ENCODE measurements at regions not wholly inside any gene's neighbourhood (a gene's known extent, or its start where the extent isn't known, plus 50 kb on each side); places are given as distances from the start of the nearest gene placed in this dataset.

- DNase-seq (ENCODE audit: low read depth in 2 of 2), result no peak
- TF ChIP-seq, protein P1, sequence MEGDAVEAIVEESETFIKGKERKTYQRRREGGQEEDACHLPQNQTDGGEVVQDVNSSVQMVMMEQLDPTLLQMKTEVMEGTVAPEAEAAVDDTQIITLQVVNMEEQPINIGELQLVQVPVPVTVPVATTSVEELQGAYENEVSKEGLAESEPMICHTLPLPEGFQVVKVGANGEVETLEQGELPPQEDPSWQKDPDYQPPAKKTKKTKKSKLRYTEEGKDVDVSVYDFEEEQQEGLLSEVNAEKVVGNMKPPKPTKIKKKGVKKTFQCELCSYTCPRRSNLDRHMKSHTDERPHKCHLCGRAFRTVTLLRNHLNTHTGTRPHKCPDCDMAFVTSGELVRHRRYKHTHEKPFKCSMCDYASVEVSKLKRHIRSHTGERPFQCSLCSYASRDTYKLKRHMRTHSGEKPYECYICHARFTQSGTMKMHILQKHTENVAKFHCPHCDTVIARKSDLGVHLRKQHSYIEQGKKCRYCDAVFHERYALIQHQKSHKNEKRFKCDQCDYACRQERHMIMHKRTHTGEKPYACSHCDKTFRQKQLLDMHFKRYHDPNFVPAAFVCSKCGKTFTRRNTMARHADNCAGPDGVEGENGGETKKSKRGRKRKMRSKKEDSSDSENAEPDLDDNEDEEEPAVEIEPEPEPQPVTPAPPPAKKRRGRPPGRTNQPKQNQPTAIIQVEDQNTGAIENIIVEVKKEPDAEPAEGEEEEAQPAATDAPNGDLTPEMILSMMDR (IDR thresholded peaks at IDR 0.05; ENCODE audit: low read depth, low read length), result no peak
- H3K4me3 ChIP-seq (replicated peaks in 1 of 2; ENCODE audit: low read depth in 2 of 2, low read length in 2 of 2), result no peak overlapping the region
These were observed 391.4 kb downstream of the COL12A1 start for GRCh38 chr6:74814440-74814839.

- no peak for DNase-seq (ENCODE audit: low read depth in 2 of 2)
- no peak overlapping the region for H3K4me3 ChIP-seq (replicated peaks in 1 of 2; ENCODE audit: low read depth in 2 of 2, low read length in 2 of 2)
- TF ChIP-seq, protein P1 (IDR thresholded peaks at IDR 0.05; ENCODE audit: low read depth, low read length), result no peak
These were observed 398.2 kb downstream of the COL12A1 start for GRCh38 chr6:74807674-74808073.

DNA sequence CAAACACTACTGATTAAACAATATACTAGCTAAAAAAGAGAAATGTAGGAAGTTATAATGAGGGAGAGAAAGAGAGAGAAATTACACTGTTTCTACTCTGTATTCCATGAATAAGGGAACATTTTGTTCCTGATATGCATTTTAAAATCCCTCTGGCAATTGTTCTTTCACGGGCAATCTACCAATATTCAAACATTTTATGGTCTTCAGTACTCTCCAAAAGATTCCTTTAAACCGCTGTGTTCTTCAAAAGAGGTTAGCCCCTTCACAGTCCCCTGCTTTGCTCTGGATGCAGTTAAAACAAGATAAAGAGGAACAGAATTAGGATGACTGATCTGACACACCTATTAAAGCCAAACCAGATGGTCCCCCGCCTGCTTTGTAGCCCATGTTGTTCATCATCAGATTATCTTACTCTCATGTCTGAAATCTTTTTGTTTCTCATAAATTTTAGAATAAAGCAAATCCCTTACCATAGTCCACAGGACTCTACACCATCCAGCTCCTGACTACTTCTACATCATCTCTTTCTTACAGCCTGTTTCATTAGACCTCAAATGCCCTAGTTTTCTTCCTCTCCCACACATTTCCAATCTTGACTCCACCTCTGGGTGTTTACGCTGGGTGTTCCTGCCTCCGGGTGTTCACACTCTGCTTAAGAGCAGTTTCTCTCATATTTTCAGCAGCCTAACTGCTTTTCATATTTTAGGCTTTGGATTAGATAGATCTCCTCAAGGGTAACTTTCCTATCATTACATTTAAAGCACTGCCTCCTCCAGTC is 399.7 kb downstream of the COL12A1 start:
- H3K4me3 ChIP-seq (replicated peaks in 1 of 2; ENCODE audit: low read depth in 2 of 2, low read length in 2 of 2), result no peak overlapping the region
- TF ChIP-seq, protein P1 (IDR thresholded peaks at IDR 0.05; ENCODE audit: low read depth, low read length), result no peak

GRCh38 chr6:74798302-74798701 is 407.6 kb downstream of the COL12A1 start:
- H3K4me3 ChIP-seq (replicated peaks in 1 of 2; ENCODE audit: low read depth in 2 of 2, low read length in 2 of 2), result no peak overlapping the region
- DNase-seq (ENCODE audit: low read depth in 2 of 2), result no peak
- TF ChIP-seq, protein P1 (IDR thresholded peaks at IDR 0.05; ENCODE audit: low read depth, low read length), result no peak

More for the DNA sequence above, 399.7 kb downstream of the COL12A1 start:
- peak in 1 of 2 donors; percentile 20 for DNase-seq (ENCODE audit: low read depth in 2 of 2)

DNA sequence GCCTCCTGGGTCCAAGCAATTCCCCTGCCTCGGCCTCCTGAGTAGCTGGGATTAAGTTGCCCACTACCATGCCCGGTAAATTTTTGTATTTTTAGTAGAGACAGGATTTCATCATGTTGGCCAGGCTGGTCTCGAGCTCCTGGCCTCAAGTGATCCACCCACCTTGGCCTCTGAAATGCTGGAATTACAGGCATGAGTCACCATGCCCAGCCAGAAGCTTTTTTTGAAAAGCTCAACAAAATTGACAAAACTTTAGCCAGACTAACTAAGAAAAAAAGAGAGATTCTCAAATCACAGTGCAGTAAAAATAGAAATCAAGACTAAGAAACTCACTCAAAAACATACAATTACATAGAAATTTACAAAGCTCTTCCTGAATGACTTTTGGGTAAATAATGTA is 420.6 kb downstream of the COL12A1 start:
- no peak overlapping the region for H3K4me3 ChIP-seq (replicated peaks in 1 of 2; ENCODE audit: low read depth in 2 of 2, low read length in 2 of 2)
- peak; percentile 12 to 18 for DNase-seq (ENCODE audit: low read depth in 2 of 2)
- TF ChIP-seq, protein P1 (IDR thresholded peaks at IDR 0.05; ENCODE audit: low read depth, low read length), result no peak

GRCh38 chr6:74782346-74782745 is 423.5 kb downstream of the COL12A1 start:
- H3K4me3 ChIP-seq (replicated peaks in 1 of 2; ENCODE audit: low read depth in 2 of 2, low read length in 2 of 2), result no peak overlapping the region
- TF ChIP-seq, protein P1 (IDR thresholded peaks at IDR 0.05; ENCODE audit: low read depth, low read length), result no peak
- no peak for DNase-seq (ENCODE audit: low read depth in 2 of 2)
